GM21381 (cell line): ENCODE measurements at regions not wholly inside any gene's neighbourhood (a gene's known extent, or its start where the extent isn't known, plus 50 kb on each side); places are given as distances from the start of the nearest gene placed in this dataset.
"Not testable (repeated sequence)": the region's sequence is repeated elsewhere in the genome, so short reads cannot be mapped to it uniquely, and the experiment has no call there.

Source experiments
- ATAC-seq: cut with Tn5 transposase; IDR thresholded peaks from one replicate; pipeline ENCODE4 v1.9.1; 2021; ENCODE audit warnings: mild to moderate bottlenecking, moderate library complexity; ENCODE audit not compliant: unreplicated experiment

- no peak for ATAC-seq
These were observed 795.0 kb downstream of the CENPC start for GRCh38 chr4:66750273-66750672.

GRCh38 chr4:66746918-66747317 is 798.4 kb downstream of the CENPC start:
- not testable (repeated sequence) for ATAC-seq

- no peak for ATAC-seq
These were observed 804.2 kb downstream of the CENPC start for GRCh38 chr4:66741081-66741480.

- no peak for ATAC-seq
These were observed 808.7 kb downstream of the CENPC start for GRCh38 chr4:66736606-66737005.

- ATAC-seq, result no peak
These were observed 817.0 kb downstream of the CENPC start for GRCh38 chr4:66728280-66728679.

- ATAC-seq, result not testable (repeated sequence)
These were observed 832.9 kb downstream of the CENPC start for GRCh38 chr4:66712301-66712921.

- ATAC-seq, result no peak
These were observed 841.1 kb downstream of the CENPC start for GRCh38 chr4:66704243-66704642.

GRCh38 chr4:66694739-66695138 is 850.6 kb downstream of the CENPC start:
- ATAC-seq, result no peak

- no peak for ATAC-seq
These were observed 851.6 kb downstream of the CENPC start for GRCh38 chr4:66693694-66694093.

- no peak for ATAC-seq
These were observed 854.2 kb downstream of the CENPC start for GRCh38 chr4:66691101-66691500.

- no peak for ATAC-seq
These were observed 856.6 kb downstream of the CENPC start for GRCh38 chr4:66688674-66689073.

GRCh38 chr4:66687459-66687858 is 857.8 kb downstream of the CENPC start:
- no peak for ATAC-seq

- ATAC-seq, result no peak
These were observed 863.3 kb downstream of the CENPC start for GRCh38 chr4:66681962-66682361.

GRCh38 chr4:66667249-66667648 is 878.1 kb downstream of the CENPC start:
- ATAC-seq, result no peak

- ATAC-seq, result no peak
These were observed 882.7 kb downstream of the CENPC start for GRCh38 chr4:66662620-66663019.

GRCh38 chr4:66658809-66659208 is 886.5 kb downstream of the CENPC start:
- no peak for ATAC-seq

- no peak for ATAC-seq
These were observed 889.8 kb downstream of the CENPC start for GRCh38 chr4:66655505-66655904.

- no peak for ATAC-seq
These were observed 891.4 kb downstream of the CENPC start for GRCh38 chr4:66653937-66654336.

- ATAC-seq, result no peak
These were observed 896.1 kb downstream of the CENPC start for GRCh38 chr4:66649236-66649635.

- ATAC-seq, result no peak
These were observed 897.4 kb downstream of the CENPC start for GRCh38 chr4:66647926-66648325.

GRCh38 chr4:66647476-66647875 is 897.8 kb downstream of the CENPC start:
- ATAC-seq, result no peak

- ATAC-seq, result no peak
These were observed 904.9 kb downstream of the CENPC start for GRCh38 chr4:66640233-66640990.

GRCh38 chr4:66639361-66639760 is 905.9 kb downstream of the CENPC start:
- ATAC-seq, result no peak
